ENCODE measurements at regions not wholly inside any gene's neighbourhood (a gene's known extent, or its start where the extent isn't known, plus 50 kb on each side); places are given as distances from the start of the nearest gene placed in this dataset.
"Not testable (repeated sequence)": the region's sequence is repeated elsewhere in the genome, so short reads cannot be mapped to it uniquely, and the experiment has no call there.

- H3K36me3 Mint-ChIP-seq (ENCODE audit: insufficient read depth in 2 of 2) = peaks cover 2 to 10% of the 10 kb centered on the region in 2 donors
Measured at GRCh38 chr7:16256419-16256818, 164.9 kb downstream of the CRPPA start.

GRCh38 chr7:16255952-16256351 is 165.4 kb downstream of the CRPPA start:
- not testable (repeated sequence) for H3K9me3 Mint-ChIP-seq; DNase-seq; H3K27me3 Mint-ChIP-seq (ENCODE audit: low read depth); H3K4me3 Mint-ChIP-seq; ATAC-seq (replicated peaks in 1 of 2); H3K4me1 Mint-ChIP-seq (ENCODE audit: low read depth); H3K27ac Mint-ChIP-seq
- H3K36me3 Mint-ChIP-seq (ENCODE audit: insufficient read depth in 2 of 2) = peaks cover 2 to 10% of the 10 kb centered on the region in 2 donors

More at GRCh38 chr7:16256419-16256818, 164.9 kb downstream of the CRPPA start:
- not testable (repeated sequence) for H3K4me3 Mint-ChIP-seq; H3K27me3 Mint-ChIP-seq (ENCODE audit: low read depth); H3K9me3 Mint-ChIP-seq; H3K4me1 Mint-ChIP-seq (ENCODE audit: low read depth); H3K27ac Mint-ChIP-seq; ATAC-seq (replicated peaks in 1 of 2); DNase-seq

GRCh38 chr7:16250655-16251054 is 170.7 kb downstream of the CRPPA start:
- ATAC-seq (replicated peaks in 1 of 2); H3K27me3 Mint-ChIP-seq (ENCODE audit: low read depth); H3K27ac Mint-ChIP-seq; DNase-seq; H3K4me1 Mint-ChIP-seq (ENCODE audit: low read depth); H3K4me3 Mint-ChIP-seq: not testable (repeated sequence)
- H3K36me3 Mint-ChIP-seq (ENCODE audit: insufficient read depth in 2 of 2) = peaks cover 2 to 15% of the 10 kb centered on the region in 2 donors
- peaks cover 10 to 12% of the 10 kb centered on the region in 2 donors for H3K9me3 Mint-ChIP-seq

GRCh38 chr7:16249204-16249603 is 172.1 kb downstream of the CRPPA start:
- not testable (repeated sequence) for H3K27me3 Mint-ChIP-seq (ENCODE audit: low read depth); H3K4me1 Mint-ChIP-seq (ENCODE audit: low read depth); ATAC-seq (replicated peaks in 1 of 2); H3K27ac Mint-ChIP-seq; DNase-seq; H3K36me3 Mint-ChIP-seq (ENCODE audit: insufficient read depth in 2 of 2); H3K4me3 Mint-ChIP-seq
- peaks cover 10% of the 10 kb centered on the region in 2 donors for H3K9me3 Mint-ChIP-seq

GRCh38 chr7:16248556-16248955 is 172.8 kb downstream of the CRPPA start:
- not testable (repeated sequence) for H3K4me1 Mint-ChIP-seq (ENCODE audit: low read depth); H3K9me3 Mint-ChIP-seq; DNase-seq; H3K27me3 Mint-ChIP-seq (ENCODE audit: low read depth); H3K4me3 Mint-ChIP-seq; ATAC-seq (replicated peaks in 1 of 2); H3K36me3 Mint-ChIP-seq (ENCODE audit: insufficient read depth in 2 of 2); H3K27ac Mint-ChIP-seq

GRCh38 chr7:16244469-16244868 is 176.9 kb downstream of the CRPPA start:
- Mint-ChIP-seq H3K4me3 (no peak overlapping the region), H3K27me3 (ENCODE audit: low read depth) (no peaks in the 10 kb centered on the region), H3K27ac (no peak overlapping the region), H3K9me3 (peaks cover 0 to 2% of the 10 kb centered on the region in 2 donors), H3K4me1 (ENCODE audit: low read depth) (no peaks in the 10 kb centered on the region), H3K36me3 (ENCODE audit: insufficient read depth in 2 of 2) (peaks cover 0 to 2% of the 10 kb centered on the region in 2 donors)
- ATAC-seq (replicated peaks in 1 of 2) (no peak), DNase-seq (no peak)

GRCh38 chr7:16242920-16243319 is 178.4 kb downstream of the CRPPA start:
- no peak overlapping the region for H3K4me3 Mint-ChIP-seq
- no peaks in the 10 kb centered on the region for H3K4me1 Mint-ChIP-seq (ENCODE audit: low read depth)
- H3K27ac Mint-ChIP-seq = no peak overlapping the region
- no peak for DNase-seq
- no peaks in the 10 kb centered on the region for H3K36me3 Mint-ChIP-seq (ENCODE audit: insufficient read depth in 2 of 2)
- peaks cover 0 to 2% of the 10 kb centered on the region in 2 donors for H3K9me3 Mint-ChIP-seq
- no peaks in the 10 kb centered on the region for H3K27me3 Mint-ChIP-seq (ENCODE audit: low read depth)
- ATAC-seq (replicated peaks in 1 of 2) = no peak

GRCh38 chr7:16241017-16241416 is 180.3 kb downstream of the CRPPA start:
- peaks cover 0 to under 1% of the 10 kb centered on the region in 2 donors for H3K9me3 Mint-ChIP-seq
- H3K36me3 Mint-ChIP-seq (ENCODE audit: insufficient read depth in 2 of 2) = no peaks in the 10 kb centered on the region
- DNase-seq (no peak), ATAC-seq (replicated peaks in 1 of 2) (no peak)
- H3K27ac Mint-ChIP-seq = no peak overlapping the region
- no peaks in the 10 kb centered on the region for H3K27me3 Mint-ChIP-seq (ENCODE audit: low read depth)
- H3K4me1 Mint-ChIP-seq (ENCODE audit: low read depth) = no peaks in the 10 kb centered on the region
- H3K4me3 Mint-ChIP-seq = no peak overlapping the region

GRCh38 chr7:16236381-16236780 is 185.0 kb downstream of the CRPPA start:
- no peak for ATAC-seq (replicated peaks in 1 of 2)
- peaks cover 2 to 5% of the 10 kb centered on the region in 2 donors for H3K9me3 Mint-ChIP-seq

GRCh38 chr7:16235147-16236114 is 185.9 kb downstream of the CRPPA start:
- H3K9me3 Mint-ChIP-seq = peaks cover 4 to 8% of the 10 kb centered on the region in 2 donors
- no peak for DNase-seq
- no peak overlapping the region for H3K27ac Mint-ChIP-seq
- no peaks in the 10 kb centered on the region for H3K4me1 Mint-ChIP-seq (ENCODE audit: low read depth)
- H3K4me3 Mint-ChIP-seq = no peak overlapping the region
- ATAC-seq (replicated peaks in 1 of 2) = no peak
- H3K27me3 Mint-ChIP-seq (ENCODE audit: low read depth) = no peaks in the 10 kb centered on the region
- H3K36me3 Mint-ChIP-seq (ENCODE audit: insufficient read depth in 2 of 2) = peaks cover 2 to 5% of the 10 kb centered on the region in 2 donors

More at GRCh38 chr7:16236381-16236780, 185.0 kb downstream of the CRPPA start:
- no peak overlapping the region for H3K4me3 Mint-ChIP-seq
- peaks cover 0 to 3% of the 10 kb centered on the region in 2 donors for H3K36me3 Mint-ChIP-seq (ENCODE audit: insufficient read depth in 2 of 2)
- H3K27me3 Mint-ChIP-seq (ENCODE audit: low read depth) = no peaks in the 10 kb centered on the region
- DNase-seq = no peak
- no peak overlapping the region for H3K27ac Mint-ChIP-seq
- H3K4me1 Mint-ChIP-seq (ENCODE audit: low read depth) = no peaks in the 10 kb centered on the region

- Mint-ChIP-seq H3K27me3 (ENCODE audit: low read depth) (no peaks in the 10 kb centered on the region), H3K4me3 (no peak overlapping the region), H3K36me3 (ENCODE audit: insufficient read depth in 2 of 2) (peaks cover 6 to 10% of the 10 kb centered on the region in 2 donors), H3K4me1 (ENCODE audit: low read depth) (no peaks in the 10 kb centered on the region), H3K9me3 (peaks cover 11 to 12% of the 10 kb centered on the region in 2 donors), H3K27ac (no peak overlapping the region)
- no peak for ATAC-seq (replicated peaks in 1 of 2)
- no peak for DNase-seq
Measured at GRCh38 chr7:16234493-16235146, 186.7 kb downstream of the CRPPA start.

- Mint-ChIP-seq H3K27ac (no peak overlapping the region), H3K4me3 (no peak overlapping the region), H3K9me3 (peaks cover 11 to 14% of the 10 kb centered on the region in 2 donors), H3K36me3 (ENCODE audit: insufficient read depth in 2 of 2) (peaks cover 6 to 10% of the 10 kb centered on the region in 2 donors), H3K27me3 (ENCODE audit: low read depth) (no peaks in the 10 kb centered on the region), H3K4me1 (ENCODE audit: low read depth) (no peaks in the 10 kb centered on the region)
- no peak for ATAC-seq (replicated peaks in 1 of 2)
- DNase-seq = no peak
Measured at GRCh38 chr7:16233517-16233916, 187.8 kb downstream of the CRPPA start.

GRCh38 chr7:16232273-16232672 is 189.1 kb downstream of the CRPPA start:
- Mint-ChIP-seq H3K4me3 (no peak overlapping the region), H3K4me1 (ENCODE audit: low read depth) (no peaks in the 10 kb centered on the region), H3K27me3 (ENCODE audit: low read depth) (no peaks in the 10 kb centered on the region), H3K27ac (no peak overlapping the region), H3K36me3 (ENCODE audit: insufficient read depth in 2 of 2) (peaks cover 6 to 10% of the 10 kb centered on the region in 2 donors), H3K9me3 (peaks cover 12 to 14% of the 10 kb centered on the region in 2 donors)
- no peak for ATAC-seq (replicated peaks in 1 of 2)
- no peak for DNase-seq
